ENCODE measurements at regions not wholly inside any gene's neighbourhood (a gene's known extent, or its start where the extent isn't known, plus 50 kb on each side); places are given as distances from the start of the nearest gene placed in this dataset.
"Not testable (repeated sequence)": the region's sequence is repeated elsewhere in the genome, so short reads cannot be mapped to it uniquely, and the experiment has no call there.

GRCh38 chr15:95684693-95685115 is 645.8 kb upstream of the NR2F2 start:
- no peak for DNase-seq

- no peak for DNase-seq
Measured at GRCh38 chr15:95687061-95687460, 643.4 kb upstream of the NR2F2 start.

GRCh38 chr15:95687686-95688085 is 642.8 kb upstream of the NR2F2 start:
- DNase-seq: no peak

GRCh38 chr15:95690631-95691340 is 639.7 kb upstream of the NR2F2 start:
- DNase-seq: no peak

GRCh38 chr15:95693917-95694316 is 636.6 kb upstream of the NR2F2 start:
- DNase-seq: no peak

DNA sequence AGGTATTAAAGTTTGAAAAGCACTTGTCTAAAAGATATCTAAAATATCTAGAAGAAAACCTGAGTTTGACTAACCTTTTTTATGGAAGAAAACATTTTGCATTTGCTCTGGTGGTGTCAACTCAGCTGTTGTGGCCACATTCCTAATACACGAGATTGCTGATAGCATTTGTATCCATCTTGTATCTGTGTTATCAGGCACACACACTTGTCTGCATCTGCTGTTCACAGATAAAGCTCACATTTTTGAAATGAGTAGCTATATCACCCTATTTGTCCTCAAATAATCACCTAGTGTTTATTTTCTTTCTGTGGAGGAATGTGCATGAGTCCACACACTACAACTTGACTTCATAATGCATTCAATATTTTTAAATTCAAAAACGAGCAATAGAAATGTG is 632.3 kb upstream of the NR2F2 start:
- no peak for DNase-seq

GRCh38 chr15:95698951-95699350 is 631.5 kb upstream of the NR2F2 start:
- DNase-seq: no peak

DNA sequence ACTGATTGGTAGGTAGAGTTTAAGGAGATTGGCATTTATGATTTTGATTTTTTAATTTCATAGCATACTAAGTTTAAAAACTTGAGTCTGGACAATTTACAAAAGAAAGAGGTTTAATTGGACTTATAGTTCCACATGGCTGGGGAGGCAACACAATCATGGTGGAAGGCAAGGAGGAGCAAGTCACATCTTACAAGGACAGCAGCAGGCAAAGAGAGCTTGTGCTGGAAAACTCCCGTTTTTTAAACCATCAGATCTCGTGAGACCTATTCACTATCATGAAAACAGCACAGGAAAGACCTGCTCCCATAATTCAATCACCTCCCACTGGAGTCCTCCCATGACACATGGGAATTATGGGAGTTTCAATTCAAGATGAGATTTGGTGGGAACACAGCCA is 630.9 kb upstream of the NR2F2 start:
- DNase-seq: no peak

DNA sequence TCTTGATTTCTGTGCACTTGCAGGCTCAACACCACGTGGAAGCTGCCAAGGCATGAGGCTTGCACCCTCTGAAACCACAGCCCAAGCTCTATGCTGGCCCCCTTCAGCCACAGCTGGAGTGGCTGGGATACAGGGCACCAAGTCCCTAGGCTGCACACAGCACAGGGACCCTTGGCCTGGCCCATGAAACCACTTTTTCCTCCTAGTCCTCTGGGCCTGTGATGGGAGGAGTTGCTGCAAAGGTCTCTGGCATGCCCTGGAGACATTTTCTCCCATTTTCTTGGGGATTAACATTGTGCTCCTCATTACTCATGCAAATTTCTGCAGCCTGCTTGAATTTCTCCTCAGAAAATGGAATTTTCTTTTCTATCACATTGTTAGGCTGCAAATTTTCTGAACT is 629.8 kb upstream of the NR2F2 start:
- not testable (repeated sequence) for DNase-seq

DNA sequence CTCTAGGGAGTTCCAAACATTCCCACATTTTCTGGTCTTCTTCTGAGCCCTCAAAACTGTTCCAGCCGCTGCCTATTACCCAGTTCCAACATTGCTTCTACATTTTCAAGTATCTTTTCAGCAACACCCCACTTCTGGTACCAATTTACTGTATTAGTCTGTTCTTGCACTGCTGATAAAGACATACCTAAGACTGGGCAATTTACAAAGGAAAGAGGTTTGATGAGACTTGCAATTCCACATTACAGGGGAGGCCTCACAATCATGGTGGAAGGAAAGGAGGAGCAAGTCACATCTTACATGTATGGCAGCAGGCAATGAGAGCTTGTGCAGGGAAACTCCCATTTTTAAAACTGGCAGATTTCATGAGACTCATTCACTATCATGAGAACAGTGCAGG is 629.1 kb upstream of the NR2F2 start:
- DNase-seq: no peak

- no peak for DNase-seq
Measured at GRCh38 chr15:95709959-95710695, 620.4 kb upstream of the NR2F2 start.

DNA sequence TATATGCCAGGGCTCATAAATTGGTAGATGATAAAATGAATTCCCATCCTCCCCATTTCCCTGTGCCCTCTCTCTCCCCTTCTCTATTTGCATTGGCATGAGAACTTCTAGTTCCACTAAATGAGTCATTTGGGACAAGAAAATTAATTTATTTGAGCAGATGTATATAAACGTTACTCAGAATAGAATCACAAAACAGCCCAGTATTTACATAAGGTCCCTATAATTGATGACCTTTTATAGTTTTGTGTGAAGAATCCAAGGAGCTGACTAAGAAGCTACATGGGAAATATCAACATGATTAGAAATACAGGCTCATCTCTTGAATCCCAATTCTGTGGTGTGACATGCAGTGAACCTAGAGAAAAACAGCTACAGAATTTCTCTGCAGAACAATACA is 617.7 kb upstream of the NR2F2 start:
- DNase-seq: no peak

DNA sequence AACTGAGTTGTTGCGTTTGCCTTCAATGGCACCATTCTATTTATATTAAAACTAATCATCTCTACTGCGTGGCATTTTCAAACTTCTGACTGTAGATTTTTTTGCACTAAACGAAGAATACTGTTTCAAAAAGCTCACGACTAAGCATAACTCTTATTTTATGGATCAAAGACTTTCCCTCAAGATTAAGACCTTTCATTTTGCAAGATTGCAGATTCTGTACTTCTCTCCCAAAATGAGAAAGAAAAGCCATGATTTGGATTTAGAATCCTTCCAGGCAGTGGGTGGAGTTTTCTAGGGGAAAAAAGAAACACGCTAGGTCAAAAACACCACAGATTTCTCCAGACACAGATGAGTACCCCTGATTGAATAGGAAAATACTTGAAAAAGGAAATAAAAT is 617.2 kb upstream of the NR2F2 start:
- no peak for DNase-seq

- DNase-seq: no peak
Measured at GRCh38 chr15:95715116-95715903, 615.2 kb upstream of the NR2F2 start.

- DNase-seq: no peak
Measured at GRCh38 chr15:95715906-95716656, 614.4 kb upstream of the NR2F2 start.

GRCh38 chr15:95716708-95717107 is 613.8 kb upstream of the NR2F2 start:
- DNase-seq: no peak

DNA sequence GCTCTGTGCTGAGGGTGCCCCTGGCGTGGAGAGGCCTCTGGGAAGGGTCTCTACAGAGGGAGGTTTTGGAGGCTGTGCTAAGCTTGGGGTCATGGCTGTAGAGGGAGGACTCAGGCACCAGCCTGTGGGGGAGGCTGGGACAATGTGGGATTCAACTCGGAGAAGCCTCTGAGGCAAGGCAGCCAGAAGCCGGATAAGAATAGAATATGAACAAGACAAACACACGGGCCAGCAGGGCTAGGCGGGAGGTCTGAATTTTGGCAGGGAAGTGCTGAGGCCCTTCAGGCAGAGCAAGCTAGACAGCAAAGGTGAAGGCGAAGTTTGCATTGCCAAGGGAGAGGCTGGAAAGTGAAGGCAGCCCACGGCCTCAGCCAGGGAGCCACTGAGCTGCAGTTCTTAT is 612.1 kb upstream of the NR2F2 start:
- DNase-seq: no peak

- no peak for DNase-seq
Measured at GRCh38 chr15:95724908-95725633, 605.4 kb upstream of the NR2F2 start.

GRCh38 chr15:95726891-95727290 is 603.6 kb upstream of the NR2F2 start:
- DNase-seq: no peak

DNA sequence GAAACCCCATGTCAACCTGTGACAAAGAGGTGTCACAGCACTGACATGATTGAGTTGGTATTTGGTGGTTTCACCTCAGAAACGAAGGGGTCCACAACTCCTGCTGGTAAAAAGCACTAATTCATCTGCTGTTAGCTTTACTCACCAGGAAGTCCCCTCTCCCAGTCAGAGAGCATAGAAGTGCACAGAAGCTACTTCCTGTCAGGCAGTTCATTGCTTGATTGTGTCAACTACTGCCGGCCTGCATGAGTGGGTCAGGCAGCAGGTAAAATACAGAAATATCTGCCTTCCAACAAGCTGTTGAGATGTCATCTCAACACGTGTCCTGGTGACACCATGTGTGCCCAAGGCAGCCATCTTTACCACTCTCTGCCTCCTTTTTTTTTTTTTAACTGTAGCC is 596.6 kb upstream of the NR2F2 start:
- DNase-seq: peak in 1 of 2 donors; percentile 6

DNA sequence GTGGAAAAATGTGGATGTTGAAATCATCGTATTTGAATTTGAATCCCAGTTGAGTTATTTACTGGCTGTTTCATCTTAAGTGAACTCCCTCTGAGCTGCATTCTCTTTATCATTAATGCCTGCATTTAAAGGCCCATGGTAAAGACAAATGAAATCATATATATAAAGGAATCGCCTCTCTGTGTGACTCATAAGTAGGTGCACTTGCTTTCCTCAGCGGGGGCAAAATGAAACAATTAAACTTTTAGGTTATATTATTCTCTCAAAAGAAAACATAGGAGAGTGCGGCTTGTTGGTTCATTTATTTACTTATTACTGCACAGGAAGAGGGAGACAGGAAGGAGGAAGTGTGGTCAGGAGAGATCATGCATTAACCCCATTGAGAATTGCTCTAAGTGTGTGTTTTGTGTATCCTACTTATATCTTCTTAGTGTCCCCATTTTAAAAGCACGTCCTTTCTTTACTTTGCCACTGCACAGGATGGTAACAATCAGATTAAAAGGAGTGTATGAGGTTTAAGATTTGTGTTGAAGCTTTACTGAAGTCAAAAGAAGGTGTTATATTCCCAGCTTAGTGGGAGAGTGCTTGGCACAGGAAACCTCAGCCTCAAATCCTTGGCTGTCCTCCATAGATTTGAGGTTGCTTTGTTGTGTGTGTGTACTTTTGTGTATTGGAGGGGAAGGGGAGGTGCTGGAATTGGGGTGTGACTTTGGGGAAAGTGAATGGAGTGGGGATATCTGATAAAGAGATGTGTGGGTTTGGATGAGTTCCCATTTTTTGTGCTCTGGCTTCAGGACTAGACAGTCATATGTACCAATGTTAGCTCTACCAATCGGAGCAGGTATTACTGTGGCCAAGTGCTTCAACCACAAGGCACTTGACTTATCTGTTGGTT is 595.8 kb upstream of the NR2F2 start:
- DNase-seq: no peak
